A673 (cell line): ENCODE measurements at regions not wholly inside any gene's neighbourhood (a gene's known extent, or its start where the extent isn't known, plus 50 kb on each side); places are given as distances from the start of the nearest gene placed in this dataset.

ENCODE experiments used
- BruUV-seq: library from RNA; stranded (reverse); fragments of 400-500 nt; replicated peaks from 2 replicates; lab custom pipeline; 2021; lab: Mats Ljungman, UMichigan
- CTCF ChIA-PET: fragments of 300-600 bp; sonication (Branson Sonifier 250); formaldehyde crosslinking; loops from one replicate; lab custom pipeline; 2022; ENCODE audit warnings: antibody characterized with exemption; lab: Charles Lee
- POLR2A ChIA-PET: fragments of 300-600 bp; sonication (Branson Sonifier 250); formaldehyde crosslinking; loops from one replicate; lab custom pipeline; 2022; ENCODE audit warnings: antibody characterized with exemption; ENCODE audit not compliant: low non-redundant PET; lab: Charles Lee
- DNase-seq: peaks from one replicate; pipeline ENCODE4 v3.0.0-alpha.2; 2015; ENCODE audit warnings: low spot score
- H3K27ac ChIP-seq: fragments of 200-600 bp; sonication (generic); 2 replicates; pipeline ENCODE4 v1.5.1; 2016; ENCODE audit warnings: mixed run types, low read depth, mild to moderate bottlenecking, mixed read lengths, antibody characterized with exemption, low read length; ENCODE audit not compliant: poor library complexity, severe bottlenecking
- H3K27me3 ChIP-seq: fragments of 200-600 bp; sonication (generic); replicated peaks from 2 replicates; pipeline ENCODE4 v1.6.1; 2017; ENCODE audit warnings: mixed run types, low read depth, mild to moderate bottlenecking, mixed read lengths, antibody characterized with exemption, low read length; ENCODE audit not compliant: insufficient read depth, poor library complexity
- H3K36me3 ChIP-seq: fragments of 200-600 bp; sonication (generic); 2 replicates; pipeline ENCODE4 v1.6.1; 2016; ENCODE audit warnings: mixed run types, mild to moderate bottlenecking, mixed read lengths, antibody characterized with exemption, low read length; ENCODE audit not compliant: insufficient read depth, poor library complexity, severe bottlenecking
- H3K4me1 ChIP-seq: fragments of 200-600 bp; sonication (generic); 2 replicates; pipeline ENCODE4 v1.6.1; 2017; ENCODE audit warnings: mixed run types, mild to moderate bottlenecking, mixed read lengths, antibody characterized with exemption, low read length; ENCODE audit not compliant: insufficient read depth, poor library complexity, severe bottlenecking
- H3K4me3 ChIP-seq: fragments of 200-600 bp; sonication (generic); 2 replicates; pipeline ENCODE4 v1.5.1; 2016; ENCODE audit warnings: low read depth, mixed run types, mild to moderate bottlenecking, mixed read lengths, low read length; ENCODE audit not compliant: poor library complexity, severe bottlenecking
- H3K9me3 ChIP-seq: fragments of 200-600 bp; sonication (generic); 2 replicates; pipeline ENCODE4 v1.6.1; 2016; ENCODE audit warnings: mixed run types, low read depth, mild to moderate bottlenecking, mixed read lengths, antibody characterized with exemption, low read length; ENCODE audit not compliant: poor library complexity, severe bottlenecking
- CTCF ChIP-seq: fragments of 300-800, 200-600 bp; sonication (generic); conservative IDR thresholded peaks from 2 replicates; pipeline ENCODE4 v1.5.1; 2017; ENCODE audit warnings: low read depth, mild to moderate bottlenecking, antibody characterized with exemption, low read length, moderate library complexity, mixed read lengths
- EZH2 ChIP-seq: fragments of 200-600 bp; sonication (generic); IDR thresholded peaks from 2 replicates; pipeline ENCODE4 v1.6.1; 2017; ENCODE audit warnings: borderline replicate concordance, low read depth, mild to moderate bottlenecking, mixed read lengths, antibody characterized with exemption, low read length; ENCODE audit not compliant: poor library complexity, severe bottlenecking
- intact Hi-C: fragments of 100-400 bp; cut with micrococcal nuclease; formaldehyde crosslinking; loops from one replicate; pipeline ENCODE4 v1.10.0; 2022; ENCODE audit not compliant: unreplicated experiment

GRCh38 chr1:29690156-29690555, 453.8 kb downstream of the PTPRU start:
- POLR2A ChIA-PET, result no interaction called here
- CTCF ChIA-PET, result interaction anchor here (1.6 kb wide), 1 partner anchor 13 kb away, joined by 4 read pairs; no protein-coding TSS in a partner anchor
- intact Hi-C loops, result loop anchor here (10.0 kb wide), 1 partner anchor 445 kb away; no protein-coding TSS in a partner anchor
- Histone ChIP-seq H3K36me3 (no peaks in the 10 kb centered on the region), H3K4me3 (no peak overlapping the region), H3K27ac (no peak overlapping the region), H3K9me3 (no peaks in the 10 kb centered on the region), H3K4me1 (no peaks in the 10 kb centered on the region), H3K27me3 (peaks cover 10% of the 10 kb centered on the region)
- TF ChIP-seq CTCF (no peak), EZH2 (no peak)
- no peak for DNase-seq
- BruUV-seq, result no TSS peak

- DNase-seq, result no peak
- intact Hi-C loops, result loop anchor here (10.0 kb wide), 1 partner anchor 445 kb away; no protein-coding TSS in a partner anchor
- Histone ChIP-seq H3K27ac (no peak overlapping the region), H3K4me1 (no peaks in the 10 kb centered on the region), H3K27me3 (peaks cover 10% of the 10 kb centered on the region), H3K36me3 (no peaks in the 10 kb centered on the region), H3K4me3 (no peak overlapping the region), H3K9me3 (no peaks in the 10 kb centered on the region)
- ChIA-PET POLR2A (no interaction called here), CTCF (interaction anchor here (0.7 to 1.6 kb wide), 2 partner anchors 14 to 745 kb away, joined by 4 read pairs; no protein-coding TSS in a partner anchor)
- TF ChIP-seq CTCF, result no peak
- TF ChIP-seq EZH2, result no peak
- no TSS peak for BruUV-seq
Observed at GRCh38 chr1:29689372-29690030, 453.2 kb downstream of the PTPRU start.

GRCh38 chr1:29688471-29689365, 452.4 kb downstream of the PTPRU start:
- Histone ChIP-seq H3K4me1 (no peaks in the 10 kb centered on the region), H3K27ac (no peak overlapping the region), H3K4me3 (no peak overlapping the region), H3K27me3 (peaks cover 10% of the 10 kb centered on the region), H3K9me3 (no peaks in the 10 kb centered on the region), H3K36me3 (no peaks in the 10 kb centered on the region)
- no TSS peak for BruUV-seq
- CTCF ChIA-PET, result no interaction called here
- DNase-seq, result no peak
- POLR2A ChIA-PET, result no interaction called here
- TF ChIP-seq EZH2 (no peak), CTCF (no peak)
- intact Hi-C loops, result no loop called here
